RCC 7860 (cell line): ENCODE measurements at regions not wholly inside any gene's neighbourhood (a gene's known extent, or its start where the extent isn't known, plus 50 kb on each side); places are given as distances from the start of the nearest gene placed in this dataset.
"Not testable (repeated sequence)": the region's sequence is repeated elsewhere in the genome, so short reads cannot be mapped to it uniquely, and the experiment has no call there.

Experiments used
- DNase-seq: peaks from one replicate; pipeline ENCODE4 v3.0.0-alpha.2; 2015; ENCODE audit warnings: low spot score
- FAIRE-seq: peaks from 2 replicates; lab custom pipeline; 2012; peaks lifted over from hg19 to GRCh38; lab: Jason Lieb, UNC

DNA sequence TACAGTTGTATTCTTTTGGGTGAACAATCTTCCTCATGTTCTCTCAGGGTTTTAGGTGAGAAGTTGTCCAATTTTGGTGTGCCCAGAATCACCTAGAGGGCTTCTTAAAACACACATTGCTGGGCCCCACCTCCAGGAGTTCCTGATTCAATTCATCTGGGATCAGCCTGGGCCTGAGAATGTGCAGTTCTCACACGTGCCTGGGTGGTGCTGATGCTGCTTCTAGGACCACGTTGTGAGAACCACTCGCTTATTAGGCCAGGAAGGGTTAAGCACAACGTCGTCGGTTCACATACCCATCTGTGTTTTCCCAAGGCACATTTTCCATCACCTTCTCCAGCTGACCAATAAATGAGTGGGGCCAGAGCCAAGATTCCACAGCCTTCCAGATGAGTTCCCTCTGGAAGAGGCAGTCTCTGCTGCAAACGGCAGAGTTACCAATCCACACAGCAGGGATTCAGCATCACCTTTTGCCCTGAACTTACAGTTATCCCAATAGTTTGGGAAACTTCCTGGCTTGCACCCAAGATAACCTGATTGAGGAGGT is 277.7 kb upstream of the HNRNPA3 start:
- DNase-seq = no peak
- FAIRE-seq = no peak

DNA sequence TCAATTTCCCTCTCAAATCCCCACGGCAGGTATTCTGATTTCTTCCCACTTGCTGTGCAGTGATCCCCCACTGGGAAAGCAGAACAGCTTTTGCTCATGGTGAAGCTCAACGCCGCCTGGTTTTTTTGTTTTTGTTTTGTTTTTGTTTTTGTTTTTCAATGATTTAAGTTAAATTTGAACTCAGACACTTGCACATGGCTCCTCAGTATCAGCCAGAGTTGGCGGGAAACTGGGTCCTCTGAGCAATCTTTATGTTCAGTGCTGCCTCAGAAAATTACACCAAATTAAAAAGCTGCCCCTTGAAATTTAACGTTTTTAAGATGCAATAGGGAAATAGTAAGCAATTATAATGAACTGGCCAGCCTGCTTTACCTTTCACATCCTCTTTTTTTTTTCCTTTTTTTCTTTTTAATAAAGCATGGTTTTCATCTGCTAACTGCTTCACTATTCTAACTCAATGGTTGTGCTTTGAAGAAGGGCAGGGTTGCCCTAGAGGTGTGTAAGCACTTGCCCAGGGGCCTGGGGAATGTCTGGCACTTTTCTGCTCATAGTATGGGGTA is 277.0 kb upstream of the HNRNPA3 start:
- DNase-seq (no peak), FAIRE-seq (no peak)

DNA sequence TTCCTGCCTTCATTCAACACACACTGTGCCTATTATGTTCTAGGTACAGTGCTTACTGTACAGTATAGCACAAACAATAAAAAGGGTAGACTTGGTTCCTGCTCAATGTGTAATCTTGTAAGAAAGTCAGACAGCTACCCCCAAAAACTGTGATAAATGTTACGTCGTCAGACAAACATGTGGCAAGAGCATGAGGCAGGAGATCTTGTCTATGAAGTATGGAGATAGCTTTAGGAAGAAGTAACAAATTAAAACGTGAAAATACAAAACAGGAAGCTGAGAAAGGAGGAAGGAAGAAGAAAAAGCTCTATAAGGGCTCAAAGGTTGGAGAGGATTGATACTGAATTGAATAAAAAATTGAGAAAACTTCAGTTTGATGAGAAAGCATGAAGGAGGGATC is 276.2 kb upstream of the HNRNPA3 start:
- FAIRE-seq = no peak
- DNase-seq = no peak

DNA sequence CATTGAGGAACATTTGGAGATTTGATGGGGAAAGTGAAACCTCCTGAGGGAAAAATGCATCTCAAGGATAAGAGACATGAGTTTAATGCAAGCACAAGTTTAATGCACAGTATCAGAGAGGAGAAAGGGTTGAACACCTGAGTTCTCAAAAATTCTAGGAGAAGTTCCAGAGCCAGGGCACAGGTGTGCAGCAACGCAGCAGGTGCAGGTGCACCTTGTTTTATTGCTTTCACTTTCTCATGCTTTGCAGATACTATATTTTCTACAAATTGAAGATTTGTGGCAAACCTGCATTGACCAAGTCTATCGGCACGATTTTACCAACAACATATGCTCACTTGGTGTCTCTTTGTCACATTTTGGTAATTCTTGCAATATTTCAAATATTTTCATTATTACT is 267.6 kb upstream of the HNRNPA3 start:
- DNase-seq (no peak), FAIRE-seq (no peak)

DNA sequence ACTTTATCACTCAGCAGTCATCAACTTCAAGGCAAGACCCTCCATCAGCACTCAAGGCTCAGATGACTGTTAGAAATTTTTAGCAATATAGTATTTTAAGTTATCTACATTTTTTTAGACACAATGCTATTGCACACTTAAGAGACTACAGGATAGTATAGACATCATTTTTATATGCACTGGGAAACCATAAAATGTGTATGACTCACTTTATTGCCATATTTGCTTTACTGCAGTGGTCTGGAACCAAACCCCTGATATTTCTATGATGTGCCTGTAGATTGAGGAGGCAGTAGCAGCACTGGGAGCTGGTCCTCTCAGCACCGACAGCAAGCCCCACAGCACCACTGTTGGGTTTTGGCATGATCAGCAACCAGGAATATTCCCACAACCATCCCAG is 264.8 kb upstream of the HNRNPA3 start:
- no peak for DNase-seq
- no peak for FAIRE-seq

DNA sequence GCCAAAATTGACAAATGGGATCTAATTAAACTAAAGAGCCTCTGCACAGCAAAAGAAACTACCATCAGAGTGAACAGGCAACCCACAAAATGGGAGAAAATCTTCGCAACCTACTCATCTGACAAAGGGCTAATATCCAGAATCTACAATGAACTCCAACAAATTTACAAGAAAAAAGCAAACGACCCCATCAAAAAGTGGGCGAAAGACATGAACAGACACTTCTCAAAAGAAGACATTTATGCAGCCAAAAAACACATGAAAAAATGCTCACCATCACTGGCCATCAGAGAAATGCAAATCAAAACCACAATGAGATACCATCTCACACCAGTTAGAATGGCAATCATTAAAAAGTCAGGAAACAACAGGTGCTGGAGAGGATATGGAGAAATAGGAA is 261.4 kb upstream of the HNRNPA3 start:
- not testable (repeated sequence) for DNase-seq, FAIRE-seq

DNA sequence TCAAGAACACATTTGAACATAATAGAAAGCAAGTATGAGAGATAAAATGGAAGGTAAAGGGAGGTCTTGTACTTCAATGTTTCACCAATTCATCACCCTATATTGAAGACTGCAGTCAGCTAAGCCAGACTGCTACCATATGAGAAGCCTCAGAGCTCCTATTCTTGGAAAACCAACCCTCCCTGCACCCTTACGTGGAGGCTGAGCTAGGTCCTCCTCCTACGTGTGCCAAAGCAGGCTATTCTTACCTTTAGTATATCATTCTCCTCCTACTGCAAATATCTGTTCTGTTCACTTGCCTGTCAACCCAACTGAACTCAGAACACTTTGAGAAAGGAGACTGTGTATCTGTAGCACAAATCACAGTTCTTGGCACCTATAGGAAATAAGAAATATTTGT is 255.8 kb upstream of the HNRNPA3 start:
- no peak for DNase-seq
- no peak for FAIRE-seq

DNA sequence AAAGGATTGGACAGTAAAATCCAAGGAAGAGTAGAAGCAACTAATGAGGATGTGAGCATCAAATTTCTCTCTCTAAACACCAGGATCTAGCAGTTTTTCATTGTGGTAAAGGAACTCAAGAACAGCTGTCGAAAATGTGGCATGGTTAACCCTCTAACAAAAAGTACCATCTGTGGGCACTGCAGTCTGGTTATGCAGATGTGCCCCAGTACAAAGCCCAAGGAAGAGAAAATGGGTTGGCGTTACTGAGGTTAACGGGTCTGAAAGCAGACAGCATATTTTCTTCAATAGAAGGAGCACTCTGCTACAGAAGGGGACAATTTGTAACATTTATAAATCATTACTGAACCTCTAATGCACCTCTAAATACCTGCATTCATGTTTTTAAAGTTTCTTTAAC is 253.0 kb upstream of the HNRNPA3 start:
- no peak for DNase-seq
- FAIRE-seq = no peak

DNA sequence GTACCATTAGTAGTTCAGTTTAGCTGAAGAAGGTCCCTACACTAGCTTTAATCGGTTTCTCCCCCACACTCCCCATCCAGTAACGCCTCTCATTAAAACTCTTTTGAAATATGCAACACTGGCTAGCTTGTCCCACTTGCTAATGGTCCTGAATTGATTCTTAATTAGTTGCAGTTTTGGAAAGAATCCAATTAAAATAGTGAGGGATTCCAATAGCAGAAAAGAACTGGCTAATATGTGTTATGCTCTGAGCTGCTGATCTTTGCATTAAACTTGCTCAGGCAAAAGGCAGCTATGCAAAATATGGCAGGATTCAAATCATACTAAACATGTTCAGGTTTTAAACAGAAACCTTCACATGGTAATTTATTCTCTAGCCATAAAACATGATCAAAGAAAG is 252.5 kb upstream of the HNRNPA3 start:
- DNase-seq (no peak), FAIRE-seq (no peak)

DNA sequence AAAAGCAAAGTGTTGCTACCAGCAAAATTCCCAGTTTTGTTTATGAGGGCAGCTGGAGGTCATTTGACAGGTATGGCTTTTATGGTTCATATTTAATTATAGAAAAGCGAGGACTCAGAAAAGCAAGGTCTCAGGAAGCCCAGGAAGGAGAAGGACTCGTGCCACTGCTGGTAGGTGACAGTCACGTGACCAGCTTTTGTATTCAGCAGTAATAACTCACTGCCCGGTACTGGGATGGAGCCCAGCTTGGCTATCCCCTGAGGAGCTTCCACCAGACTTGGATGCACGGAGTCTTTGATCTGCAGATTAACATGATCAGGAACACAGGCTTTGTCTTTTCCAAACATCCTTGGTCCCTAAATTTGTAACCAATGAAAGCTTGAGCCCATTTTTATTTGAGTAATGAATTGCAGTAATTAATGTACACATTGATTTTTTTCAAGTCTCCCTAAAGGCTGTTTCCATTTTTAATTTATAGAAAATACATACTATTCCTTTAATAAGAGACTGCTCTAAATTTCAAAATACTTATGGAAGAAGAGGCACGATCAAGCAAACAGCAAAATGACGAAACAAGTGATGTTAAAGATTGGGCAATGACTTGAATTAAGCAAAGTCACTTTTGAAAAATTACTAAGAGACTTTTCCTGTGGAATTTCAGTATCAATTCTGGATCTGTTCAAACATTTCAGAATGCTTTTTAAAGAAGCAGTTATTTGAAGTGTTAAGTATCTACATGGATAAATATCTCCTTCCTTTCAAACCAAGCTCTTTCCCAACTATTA is 251.7 kb upstream of the HNRNPA3 start:
- no peak for DNase-seq
- FAIRE-seq = no peak

DNA sequence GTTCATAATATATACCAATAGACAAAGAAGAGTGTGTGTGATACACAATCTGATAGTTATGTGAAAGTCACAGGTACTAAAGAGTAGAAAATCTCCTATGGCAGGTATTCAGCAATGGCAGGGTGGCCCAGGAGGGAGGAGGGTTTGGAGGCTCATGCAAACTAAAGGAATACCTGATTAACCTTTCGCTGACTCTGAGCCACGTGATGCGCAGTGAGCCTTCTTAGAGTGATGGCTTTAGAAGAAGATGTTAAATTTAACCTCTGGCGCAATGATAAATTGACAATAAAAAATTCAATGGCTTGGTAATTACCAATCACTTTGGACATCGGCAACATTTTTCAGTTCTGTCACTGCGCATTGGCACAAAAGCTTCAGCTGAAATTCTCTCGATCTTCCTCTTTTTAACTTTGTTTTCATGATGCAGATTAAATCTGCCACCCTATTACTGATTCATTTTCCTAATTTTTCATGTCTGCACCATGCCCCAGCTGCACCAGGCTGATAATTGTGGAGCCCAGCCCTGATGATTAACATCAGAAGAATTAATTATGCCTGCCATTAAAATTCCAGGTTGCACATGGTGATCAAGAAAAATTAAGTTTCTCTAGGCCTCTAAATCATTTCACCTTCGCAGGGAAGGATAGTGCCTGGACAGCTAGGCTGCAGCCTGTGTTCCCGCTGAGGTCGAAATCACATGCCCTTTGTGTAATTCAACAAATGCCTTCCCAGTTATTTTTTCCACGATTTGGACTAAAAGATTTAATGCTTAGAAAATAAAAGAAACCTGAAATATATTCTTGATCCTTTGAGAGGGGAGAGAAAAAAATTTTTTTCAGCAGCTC is 250.6 kb upstream of the HNRNPA3 start:
- FAIRE-seq (no peak), DNase-seq (no peak)

DNA sequence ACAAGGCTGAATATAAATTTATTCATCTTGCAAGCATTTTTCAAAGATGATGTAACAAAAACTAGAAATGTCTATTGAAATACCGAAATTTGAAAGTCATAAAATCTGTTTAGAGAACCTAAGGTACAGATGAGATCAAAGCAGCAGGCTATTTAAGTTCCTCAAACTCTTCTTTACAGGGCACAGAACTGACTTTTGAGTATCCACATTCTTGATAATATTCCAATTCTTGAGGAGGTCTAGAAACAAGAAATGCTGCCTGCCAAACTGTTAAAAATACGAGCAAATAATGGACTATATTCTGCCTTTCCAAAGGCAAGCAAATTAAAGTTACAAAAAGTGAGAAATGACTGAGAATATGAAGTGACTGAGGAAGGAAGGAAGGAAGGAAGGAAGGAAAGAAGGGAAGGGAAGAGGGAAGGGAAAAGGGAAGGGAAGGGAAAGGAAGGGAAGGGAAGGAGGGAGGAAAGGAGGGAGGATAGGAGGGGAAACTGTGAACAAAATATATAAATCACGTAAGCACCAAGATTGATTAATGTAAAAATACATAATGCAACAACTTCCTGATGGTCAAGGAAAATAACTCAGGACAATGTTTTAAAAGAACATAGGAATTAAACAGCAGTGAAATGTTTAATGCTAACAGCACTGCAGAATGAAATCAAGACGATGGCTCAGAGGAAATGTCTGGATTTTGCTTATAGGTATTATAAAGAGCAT is 248.9 kb upstream of the HNRNPA3 start:
- no peak for FAIRE-seq
- DNase-seq = no peak

DNA sequence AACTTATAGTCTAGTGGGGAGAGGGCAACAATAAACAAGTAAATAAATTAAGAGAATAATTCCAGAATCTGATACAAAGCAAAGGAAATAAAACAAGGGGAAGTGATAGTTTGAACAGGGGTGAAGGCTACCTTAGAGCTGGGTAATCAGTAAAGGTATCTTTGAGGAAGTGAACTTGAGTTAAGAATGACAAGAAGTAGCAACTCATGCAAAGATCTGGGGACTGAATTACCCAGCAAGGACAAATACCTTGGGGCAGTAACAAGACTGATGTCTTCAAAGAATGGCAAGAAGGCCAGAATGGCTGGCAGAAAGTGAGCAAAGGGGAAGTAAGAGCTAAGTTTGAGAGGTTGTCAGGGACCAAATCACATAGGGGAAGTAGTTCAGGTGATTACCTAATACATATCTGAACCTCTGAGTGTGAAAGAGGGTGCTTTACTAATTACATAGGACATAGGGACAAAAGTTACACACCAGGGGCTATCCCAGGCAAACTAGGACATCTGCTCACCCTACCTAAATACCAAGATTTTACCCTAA is 244.6 kb upstream of the HNRNPA3 start:
- FAIRE-seq (no peak), DNase-seq (no peak)

DNA sequence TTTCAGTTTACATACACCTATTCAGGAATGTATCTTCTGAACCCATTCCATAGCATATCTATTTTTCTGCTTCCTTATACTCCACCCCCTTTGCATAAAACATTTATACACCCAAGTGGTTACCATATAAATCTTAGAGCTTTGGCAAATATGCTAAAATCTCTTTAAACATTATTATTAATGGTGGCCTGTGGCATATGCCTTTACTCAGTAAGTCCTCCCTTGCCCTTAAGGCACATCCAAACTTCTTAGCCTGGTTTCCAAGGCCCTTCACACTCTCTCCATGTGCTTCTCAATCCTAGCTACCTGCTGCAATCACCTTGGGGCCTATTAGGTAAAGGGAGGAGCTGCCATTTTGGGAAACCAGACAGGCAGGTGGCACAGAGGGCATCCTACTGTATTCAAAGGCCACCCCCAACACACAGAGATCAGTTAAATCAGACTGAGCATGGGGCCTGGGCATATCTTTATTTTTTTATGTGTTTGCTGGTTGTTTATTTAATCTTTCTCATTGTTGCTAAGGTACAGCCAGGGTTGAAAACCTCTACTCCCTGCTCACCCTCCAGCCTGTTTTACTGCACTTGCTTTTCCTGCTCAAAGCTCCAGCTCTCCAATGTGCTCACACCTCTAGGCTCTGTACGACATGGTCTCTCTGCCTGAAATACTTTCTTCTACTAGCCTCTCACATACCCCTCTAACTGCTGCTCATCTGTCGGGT is 242.8 kb upstream of the HNRNPA3 start:
- DNase-seq (no peak), FAIRE-seq (no peak)

DNA sequence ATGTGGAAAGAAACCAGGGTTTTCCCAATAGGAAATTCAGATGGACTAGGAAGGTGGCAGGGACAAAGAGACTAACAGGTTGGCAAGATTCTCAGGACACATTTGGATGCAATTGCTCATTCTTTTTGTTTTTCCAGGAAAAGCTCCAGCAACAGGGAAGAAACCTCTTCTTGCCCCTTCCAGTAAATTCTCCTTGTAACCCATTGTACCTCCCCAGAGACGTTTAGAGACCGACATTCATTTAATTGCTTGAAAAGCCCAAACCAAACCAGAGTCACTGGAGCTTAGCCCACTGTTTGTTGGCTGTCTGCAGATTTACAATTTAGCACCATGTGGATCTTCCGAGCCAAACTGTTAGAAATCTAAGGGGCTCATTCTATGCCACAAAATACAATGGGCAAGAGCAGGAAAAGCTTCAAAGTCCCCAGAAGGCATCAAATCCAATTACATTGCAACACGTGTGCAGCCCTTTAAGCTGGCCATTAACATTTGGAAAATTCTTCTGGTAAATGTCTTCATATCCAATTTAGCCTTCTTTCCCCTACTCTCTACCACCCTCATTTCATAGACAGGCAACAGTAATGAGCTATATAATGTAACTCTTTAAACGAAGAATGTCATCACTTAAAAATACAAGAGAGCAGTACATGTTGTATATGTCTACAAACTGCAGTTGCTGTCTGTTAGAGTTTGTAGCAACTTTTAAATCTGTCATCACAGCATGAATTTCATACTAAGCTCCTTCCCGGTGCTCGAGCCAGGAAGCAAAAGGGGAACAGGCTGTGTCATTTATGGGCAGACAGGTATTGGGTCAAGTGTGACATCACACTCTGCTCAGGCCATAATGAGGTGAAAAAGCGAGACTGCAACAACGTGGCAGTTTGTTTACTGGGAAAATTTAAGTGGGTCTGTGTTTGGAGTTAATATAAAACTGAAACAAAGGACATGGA is 235.6 kb upstream of the HNRNPA3 start:
- DNase-seq = no peak
- FAIRE-seq = no peak

DNA sequence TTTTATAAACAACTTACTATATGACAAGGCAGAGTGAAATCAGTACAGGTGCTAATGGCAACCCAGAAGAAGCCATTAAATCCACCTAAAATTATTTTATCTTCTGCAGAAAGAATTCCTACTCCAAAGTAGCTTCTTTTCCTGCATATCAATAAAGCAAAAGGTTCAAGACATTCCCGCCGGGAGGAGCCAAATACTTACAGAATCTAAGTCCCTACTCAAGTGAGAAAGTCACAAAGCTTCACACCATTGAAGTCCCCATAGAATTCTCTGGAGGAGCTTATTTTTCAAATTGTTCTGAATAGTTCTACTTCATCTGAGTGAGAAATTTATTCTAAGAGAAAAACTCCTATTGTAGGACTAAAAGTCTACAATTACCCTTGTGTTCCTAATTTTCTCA is 233.7 kb upstream of the HNRNPA3 start:
- no peak for FAIRE-seq
- DNase-seq = no peak

DNA sequence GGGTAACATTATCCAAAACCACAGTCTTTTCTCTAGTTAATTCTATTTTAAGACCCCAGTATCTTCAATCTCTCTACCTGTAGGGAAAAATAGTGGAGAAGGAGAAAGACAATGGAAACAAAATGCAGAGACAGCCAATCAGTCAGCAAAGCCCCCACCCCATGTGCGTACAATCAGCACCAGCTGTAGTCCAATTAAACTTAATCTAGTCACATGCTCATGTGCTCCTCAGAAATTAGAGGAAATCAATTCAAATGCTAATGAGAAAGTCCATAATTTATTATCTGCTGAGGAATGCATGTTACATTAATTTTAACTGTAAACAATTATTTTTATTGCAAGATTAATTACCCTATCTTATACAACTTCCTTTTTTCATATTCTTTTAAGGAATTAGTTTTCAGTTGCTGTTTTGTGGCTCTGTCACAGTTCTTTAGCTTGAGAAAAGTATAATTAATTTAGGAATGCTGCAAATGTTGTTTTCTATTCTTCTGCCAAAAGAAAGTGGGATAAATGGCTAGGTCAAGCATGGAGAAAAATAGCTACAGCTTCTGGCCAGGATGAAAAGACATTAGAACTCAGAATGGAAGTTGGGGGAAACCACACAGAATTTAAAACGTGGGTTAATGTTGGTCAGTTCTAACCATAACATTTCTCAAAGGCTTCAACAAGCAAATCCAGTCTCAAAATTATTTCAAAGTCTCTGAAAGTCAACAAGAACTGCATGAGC is 232.4 kb upstream of the HNRNPA3 start:
- FAIRE-seq (no peak), DNase-seq (no peak)

DNA sequence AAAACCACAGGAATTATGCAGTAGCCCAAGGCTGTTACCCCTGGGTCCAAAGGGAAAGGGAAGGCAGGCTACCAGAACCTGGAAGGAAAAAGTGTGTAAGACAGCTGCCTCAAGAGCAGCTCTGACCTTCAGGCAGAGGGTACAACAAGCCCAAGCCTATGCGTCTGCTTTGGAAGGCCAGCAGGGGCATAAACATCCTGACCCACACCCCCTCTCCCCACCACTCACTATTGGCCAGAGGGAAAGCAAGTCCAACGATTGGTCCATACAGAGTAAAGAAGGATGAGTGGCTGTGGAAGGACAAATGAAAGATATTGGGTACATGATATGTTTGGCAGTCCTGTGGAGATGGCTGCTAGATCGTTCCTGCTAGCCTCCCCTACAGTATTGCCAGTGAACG is 227.6 kb upstream of the HNRNPA3 start:
- DNase-seq = no peak
- no peak for FAIRE-seq
